Naive thymus-derived CD4-positive, alpha-beta T cell (primary cell): ENCODE measurements at regions not wholly inside any gene's neighbourhood (a gene's known extent, or its start where the extent isn't known, plus 50 kb on each side); places are given as distances from the start of the nearest gene placed in this dataset.
A peak's percentile ranks its signal among the peaks of the same experiment; 100 is the strongest.

Experiments used
- ATAC-seq: fragments of 150-1000 bp; cut with Tn5 transposase; 2 replicates; pipeline ENCODE4 v1.10.0; 2021; ENCODE audit warnings: mild to moderate bottlenecking, moderate library complexity
- CTCF ChIA-PET: fragments of 350-600 bp; sonication (Branson Sonifier 250); formaldehyde crosslinking; loops from one replicate; lab custom pipeline; 2021; ENCODE audit warnings: antibody characterized with exemption; lab: Charles Lee
- POLR2A ChIA-PET: fragments of 350-600 bp; sonication (Branson Sonifier 250); formaldehyde crosslinking; loops from one replicate; lab custom pipeline; 2021; ENCODE audit warnings: antibody characterized with exemption, inconsistent platforms; lab: Charles Lee
- DNase-seq, 9 donors: peaks; one replicate each; pipeline versions ENCODE4 v3.0.0 to v3.0.0-alpha.2; 2020 to 2022; ENCODE audit warnings: mixed read lengths in 1 of 9
- H3K27ac ChIP-seq: one replicate; pipeline ENCODE4 v1.7.0; 2013; ENCODE audit warnings: mild to moderate bottlenecking, low read depth, low read length, moderate library complexity
- H3K27me3 ChIP-seq, 2 donors: one replicate each; pipeline ENCODE4 v1.7.0; 2013; ENCODE audit warnings: low read length in 2 of 2, mild to moderate bottlenecking in 2 of 2, moderate library complexity in 2 of 2; ENCODE audit not compliant: control insufficient read depth in 2 of 2, insufficient read depth in 2 of 2
- H3K36me3 ChIP-seq, 3 experiments: 1 replicate in 2 of 3; 2 replicates in 1 of 3; pipeline ENCODE4 v1.7.0; 2013; ENCODE audit warnings: low read length in 3 of 3, mild to moderate bottlenecking in 3 of 3, moderate library complexity in 1 of 3; ENCODE audit not compliant: insufficient read depth in 3 of 3, control insufficient read depth in 2 of 3
- H3K4me1 ChIP-seq, 2 donors: one replicate each; pipeline ENCODE4 v1.7.0; 2013; ENCODE audit warnings: low read length in 2 of 2, mild to moderate bottlenecking in 2 of 2, moderate library complexity in 1 of 2; ENCODE audit not compliant: control insufficient read depth in 2 of 2, insufficient read depth in 2 of 2
- H3K4me3 ChIP-seq: 2 replicates; pipeline ENCODE4 v1.7.0; 2013; ENCODE audit warnings: mild to moderate bottlenecking, low read length
- H3K9me3 ChIP-seq, 3 experiments: 1 replicate in 2 of 3; 2 replicates in 1 of 3; pipeline ENCODE4 v1.7.0; 2013; ENCODE audit warnings: low read length in 3 of 3; ENCODE audit not compliant: control insufficient read depth in 2 of 3
- H3K27ac Mint-ChIP-seq, 9 donors: one replicate each; pipeline ENCODE4 v1.8.0; 2020 to 2022; ENCODE audit warnings: mixed read lengths in 9 of 9, mild to moderate bottlenecking in 8 of 9, moderate library complexity in 5 of 9, inconsistent platforms in 2 of 9
- H3K27me3 Mint-ChIP-seq, 5 donors: one replicate each; pipeline ENCODE4 v1.8.0; 2021 to 2022; ENCODE audit warnings: mixed read lengths in 5 of 5, mild to moderate bottlenecking in 1 of 5
- H3K36me3 Mint-ChIP-seq, 5 donors: one replicate each; pipeline ENCODE4 v1.8.0; 2020 to 2022; ENCODE audit warnings: mixed read lengths in 5 of 5, mild to moderate bottlenecking in 3 of 5, inconsistent platforms in 1 of 5
- H3K4me1 Mint-ChIP-seq, 7 donors: one replicate each; pipeline ENCODE4 v1.8.0; 2020 to 2022; ENCODE audit warnings: mixed read lengths in 7 of 7, mild to moderate bottlenecking in 3 of 7, inconsistent platforms in 1 of 7
- H3K4me3 Mint-ChIP-seq, 10 donors: one replicate each; pipeline ENCODE4 v1.8.0; 2020 to 2022; ENCODE audit warnings: mild to moderate bottlenecking in 10 of 10, mixed read lengths in 10 of 10, moderate library complexity in 6 of 10, inconsistent platforms in 2 of 10
- H3K9me3 Mint-ChIP-seq, 11 donors: one replicate each; pipeline ENCODE4 v1.8.0; 2020 to 2022; ENCODE audit warnings: mixed read lengths in 11 of 11, mild to moderate bottlenecking in 4 of 11, inconsistent platforms in 1 of 11, moderate library complexity in 1 of 11
- intact Hi-C, 2 donors: fragments of 100-400 bp; cut with micrococcal nuclease; formaldehyde crosslinking; loops; one replicate each; pipeline ENCODE4 v1.15.1; 2023

DNA sequence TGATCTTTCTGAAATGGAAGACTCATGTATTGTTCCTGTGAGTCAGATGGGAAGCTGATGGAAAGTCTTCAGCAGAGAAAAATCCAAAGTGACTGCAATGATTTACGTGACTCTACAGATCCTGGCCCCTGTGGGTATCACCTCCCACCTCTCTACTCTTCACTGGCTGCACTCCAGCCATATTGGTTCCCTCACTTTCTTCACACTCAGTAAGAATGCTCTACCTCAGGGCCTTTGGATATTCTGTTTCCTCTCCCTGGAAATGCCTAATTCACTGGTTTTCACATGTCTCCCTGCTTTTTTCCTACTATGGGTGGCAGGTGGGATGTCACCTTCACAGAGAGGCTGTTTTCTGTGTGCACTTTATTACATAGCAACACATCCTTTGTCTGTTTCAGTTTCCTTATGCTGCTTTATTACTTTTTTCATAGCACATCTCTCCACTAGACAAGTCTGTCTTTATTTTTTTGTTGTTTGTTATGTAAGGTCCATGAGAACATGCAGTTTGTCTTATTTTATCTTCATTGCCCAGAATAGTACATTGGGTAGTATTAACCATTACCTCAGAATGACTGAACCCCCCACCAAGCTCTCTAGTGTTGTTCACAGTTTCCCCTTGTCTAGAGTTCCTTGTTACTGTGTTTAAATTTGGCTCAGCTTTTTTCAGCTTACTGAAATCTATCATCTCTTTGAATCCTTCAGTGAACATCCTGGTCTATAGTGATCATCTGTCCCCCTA lies 57.6 kb upstream of the CLNK start:
- ChIA-PET POLR2A (interaction anchor here (0.5 kb wide), 1 partner anchor 83 kb away, joined by 4 read pairs; no protein-coding TSS in a partner anchor), CTCF (interaction anchor here (0.6 kb wide), 1 partner anchor 226 kb away, joined by 3 read pairs; no protein-coding TSS in a partner anchor)
- H3K27me3 ChIP-seq: no peaks in the 10 kb centered on the region
- H3K27ac ChIP-seq: no peak overlapping the region
- DNase-seq (no peak), ATAC-seq (no peak)
- H3K4me3 ChIP-seq: no peak overlapping the region
- intact Hi-C loops: no loop called here
- H3K36me3 ChIP-seq: no peaks in the 10 kb centered on the region
- H3K9me3 ChIP-seq: no peaks in the 10 kb centered on the region
- Mint-ChIP-seq H3K27me3 (peaks cover 0 to 6% (median 0%) of the 10 kb centered on the region in 5 donors), H3K4me3 (no peak overlapping the region), H3K4me1 (peaks cover 0 to 7% (median 0%) of the 10 kb centered on the region in 7 donors), H3K9me3 (peaks cover 0 to 2% (median 0%) of the 10 kb centered on the region in 11 donors), H3K27ac (no peak overlapping the region), H3K36me3 (peaks cover 0 to 2% (median 0%) of the 10 kb centered on the region in 5 donors)
- no peaks in the 10 kb centered on the region for H3K4me1 ChIP-seq

DNA sequence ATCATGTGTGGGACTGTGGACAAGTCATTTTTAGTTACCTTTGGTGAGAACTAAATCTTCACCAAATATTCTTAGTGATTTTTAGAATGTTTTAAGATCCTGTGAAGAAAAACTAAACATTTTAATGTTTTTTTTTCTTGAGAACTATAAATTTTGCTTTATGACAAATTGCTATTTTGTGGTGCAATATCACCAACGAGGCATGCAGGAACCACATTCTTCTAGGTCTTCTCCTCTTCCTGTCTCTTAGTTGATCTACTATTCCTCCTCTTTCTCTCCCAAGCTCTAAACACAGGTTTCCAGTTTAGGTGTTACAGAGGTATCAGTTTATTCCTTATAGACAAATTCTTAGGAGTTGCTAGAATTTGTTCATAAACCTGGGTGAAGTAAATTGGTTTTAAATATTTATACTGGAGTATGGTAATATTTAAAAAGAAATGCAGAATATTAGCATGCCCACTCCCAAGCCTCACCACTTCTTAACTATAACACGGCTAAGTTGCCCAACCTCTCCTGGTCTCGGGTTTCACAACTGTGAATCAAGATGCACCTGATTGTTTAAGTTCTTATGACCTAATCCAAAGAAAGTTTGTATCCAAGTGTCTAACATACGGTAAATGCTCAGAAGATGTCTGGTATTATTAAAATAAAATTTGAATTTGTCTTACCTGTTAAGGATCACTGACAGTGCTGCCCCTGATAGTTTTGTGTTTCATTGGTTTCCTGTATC lies 56.5 kb upstream of the CLNK start:
- no peak overlapping the region for H3K4me3 ChIP-seq
- no peaks in the 10 kb centered on the region for H3K9me3 ChIP-seq
- no peak for ATAC-seq
- H3K27ac Mint-ChIP-seq: no peak overlapping the region
- H3K36me3 ChIP-seq: no peaks in the 10 kb centered on the region
- CTCF ChIA-PET: no interaction called here
- no peak for DNase-seq
- no peak overlapping the region for H3K4me3 Mint-ChIP-seq
- H3K4me1 Mint-ChIP-seq: peaks cover 0 to 7% (median 0%) of the 10 kb centered on the region in 7 donors
- no peak overlapping the region for H3K27ac ChIP-seq
- peaks cover 0 to 5% (median 0%) of the 10 kb centered on the region in 11 donors for H3K9me3 Mint-ChIP-seq
- peaks cover 0 to 2% (median 0%) of the 10 kb centered on the region in 5 donors for H3K36me3 Mint-ChIP-seq
- POLR2A ChIA-PET: no interaction called here
- H3K27me3 ChIP-seq: no peaks in the 10 kb centered on the region
- no peaks in the 10 kb centered on the region for H3K4me1 ChIP-seq
- intact Hi-C loops: no loop called here
- peaks cover 0 to 10% (median 0%) of the 10 kb centered on the region in 5 donors for H3K27me3 Mint-ChIP-seq

DNA sequence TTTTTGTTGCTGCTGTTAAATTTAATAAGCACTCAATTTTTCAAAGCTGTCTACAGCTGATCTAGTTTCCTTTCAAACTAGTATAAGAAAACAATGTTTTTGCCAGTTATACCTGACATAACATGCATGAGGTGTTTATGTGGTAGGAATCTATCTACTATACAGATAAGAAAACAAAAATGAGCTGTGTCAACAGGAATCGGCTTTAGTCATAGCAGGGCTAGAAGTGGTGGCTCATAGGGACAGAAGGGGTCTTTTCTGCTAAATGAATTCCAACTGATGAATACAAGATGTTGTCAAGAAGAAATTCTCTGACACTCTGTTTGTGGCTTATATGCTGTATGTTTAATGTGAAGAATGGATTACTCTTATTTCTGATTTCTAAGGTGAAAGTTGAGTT lies 55.7 kb upstream of the CLNK start:
- Histone ChIP-seq H3K27ac (no peak overlapping the region), H3K9me3 (no peaks in the 10 kb centered on the region)

DNA sequence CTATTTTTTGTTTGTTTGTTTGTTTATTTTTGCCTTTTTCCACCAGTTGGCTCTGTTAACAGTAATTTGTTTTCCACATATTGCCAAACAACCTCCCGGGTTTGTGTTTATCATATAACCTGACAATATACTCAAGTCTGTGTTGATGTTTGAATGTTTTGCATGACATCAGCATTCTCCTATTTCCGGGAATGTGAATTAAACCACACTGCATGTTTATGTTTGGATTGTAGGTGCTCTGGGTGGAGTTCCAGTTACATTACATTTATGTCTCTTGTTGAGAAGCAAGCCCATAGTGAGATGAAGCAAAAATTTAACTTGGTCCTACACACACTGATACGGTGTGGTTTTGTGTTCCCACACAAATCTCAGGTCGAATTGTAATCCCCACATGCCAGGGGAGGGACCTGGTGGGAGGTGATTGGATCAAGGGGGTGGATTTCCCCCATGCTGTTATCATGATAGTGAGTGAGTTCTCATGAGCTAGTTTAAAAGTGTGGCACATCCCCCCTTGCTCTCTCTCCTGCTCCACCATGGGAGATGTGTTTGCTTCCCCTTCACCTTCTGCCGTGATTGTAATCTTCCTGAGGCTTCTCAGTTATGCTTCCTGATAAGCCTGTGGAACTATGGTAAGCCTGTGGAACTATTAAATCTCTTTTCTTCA lies 54.4 kb upstream of the CLNK start:
- H3K27ac ChIP-seq: no peak overlapping the region

More for the DNA sequence above, 55.7 kb upstream of the CLNK start:
- Mint-ChIP-seq H3K27ac (peak overlapping the region in 1 of 9 donors; percentile 6), H3K4me1 (peaks cover 0 to 7% (median 0%) of the 10 kb centered on the region in 7 donors), H3K4me3 (no peak overlapping the region), H3K9me3 (peaks cover 0 to 5% (median 0%) of the 10 kb centered on the region in 11 donors), H3K36me3 (peaks cover 0 to 2% (median 0%) of the 10 kb centered on the region in 5 donors), H3K27me3 (peaks cover 0 to 10% (median 0%) of the 10 kb centered on the region in 5 donors)
- no peaks in the 10 kb centered on the region for H3K4me1 ChIP-seq
- ChIA-PET CTCF (interaction anchor here (0.6 kb wide), 1 partner anchor 9 kb away, joined by 3 read pairs; no protein-coding TSS in a partner anchor), POLR2A (no interaction called here)
- no peaks in the 10 kb centered on the region for H3K36me3 ChIP-seq
- no peak for DNase-seq
- ATAC-seq: no peak
- H3K27me3 ChIP-seq: no peaks in the 10 kb centered on the region
- no peak overlapping the region for H3K4me3 ChIP-seq
- intact Hi-C loops: no loop called here

DNA sequence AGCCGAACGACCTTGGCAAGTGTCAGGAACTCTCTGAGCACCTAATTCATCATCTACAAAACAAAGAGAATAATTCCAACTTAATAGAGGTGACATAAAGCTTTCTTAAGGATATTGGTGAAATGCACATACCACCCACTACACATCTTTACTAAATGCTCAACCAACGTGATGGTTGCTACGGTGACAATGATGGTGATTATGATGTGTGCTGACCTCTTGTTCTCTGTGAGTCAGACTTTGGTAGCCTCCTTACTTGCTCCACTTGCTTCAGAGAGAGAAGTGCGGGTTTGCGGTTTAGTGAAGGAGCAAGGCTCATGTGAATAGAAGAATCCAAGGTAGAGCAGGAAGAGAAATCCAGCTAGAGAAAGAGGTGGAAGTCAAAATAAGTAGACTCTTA lies 52.8 kb upstream of the CLNK start:
- Histone ChIP-seq H3K9me3 (no peaks in the 10 kb centered on the region), H3K27me3 (no peaks in the 10 kb centered on the region), H3K4me3 (no peak overlapping the region), H3K4me1 (no peaks in the 10 kb centered on the region), H3K27ac (no peak overlapping the region), H3K36me3 (no peaks in the 10 kb centered on the region)
- Mint-ChIP-seq H3K27ac (no peak overlapping the region), H3K9me3 (peaks cover 0 to 5% (median 0%) of the 10 kb centered on the region in 11 donors), H3K4me3 (no peak overlapping the region), H3K36me3 (peaks cover 0 to 4% (median 0%) of the 10 kb centered on the region in 5 donors), H3K4me1 (peaks cover 3 to 30% (median 8%) of the 10 kb centered on the region in 7 donors), H3K27me3 (peaks cover 0 to 10% (median 0%) of the 10 kb centered on the region in 5 donors)
- ChIA-PET CTCF (no interaction called here), POLR2A (no interaction called here)
- DNase-seq (no peak), ATAC-seq (no peak)
- intact Hi-C loops: no loop called here

More for the DNA sequence above, 54.4 kb upstream of the CLNK start:
- ChIA-PET POLR2A (no interaction called here), CTCF (no interaction called here)
- no peaks in the 10 kb centered on the region for H3K4me1 ChIP-seq
- peaks cover 0 to 3% (median 0%) of the 10 kb centered on the region in 11 donors for H3K9me3 Mint-ChIP-seq
- peaks cover 0 to 10% (median 0%) of the 10 kb centered on the region in 5 donors for H3K27me3 Mint-ChIP-seq
- no peak overlapping the region for H3K4me3 Mint-ChIP-seq
- H3K36me3 ChIP-seq: no peaks in the 10 kb centered on the region
- H3K27me3 ChIP-seq: no peaks in the 10 kb centered on the region
- H3K4me3 ChIP-seq: no peak overlapping the region
- H3K36me3 Mint-ChIP-seq: peaks cover 0 to 2% (median 0%) of the 10 kb centered on the region in 5 donors
- no peaks in the 10 kb centered on the region for H3K9me3 ChIP-seq
- no peak for DNase-seq
- no peak overlapping the region for H3K27ac Mint-ChIP-seq
- intact Hi-C loops: no loop called here
- no peak for ATAC-seq
- peaks cover 0 to 17% (median 0%) of the 10 kb centered on the region in 7 donors for H3K4me1 Mint-ChIP-seq

DNA sequence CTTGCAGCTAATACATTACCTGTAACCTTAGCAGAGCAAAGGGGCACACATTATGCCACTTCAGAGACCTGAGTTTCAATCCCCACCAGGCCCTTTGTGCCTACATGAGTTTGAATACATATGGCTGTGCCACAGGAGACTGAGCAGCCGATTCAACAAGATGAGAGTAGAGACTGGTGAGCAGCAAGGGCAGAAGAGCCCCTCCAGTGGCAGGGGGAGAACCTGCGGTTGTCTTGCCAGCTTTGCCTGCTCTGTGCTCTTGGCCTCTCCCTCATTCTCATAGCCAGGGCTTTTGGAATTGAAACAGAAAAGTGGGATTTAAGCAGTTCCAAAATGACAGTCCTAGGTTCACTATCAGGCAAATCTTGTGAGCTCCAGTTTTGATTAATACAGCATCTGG lies 52.3 kb upstream of the CLNK start:
- POLR2A ChIA-PET: no interaction called here
- no peak overlapping the region for H3K27ac ChIP-seq
- no peaks in the 10 kb centered on the region for H3K9me3 ChIP-seq
- Mint-ChIP-seq H3K9me3 (peaks cover 0 to 5% (median 0%) of the 10 kb centered on the region in 11 donors), H3K36me3 (peaks cover 0 to 4% (median 0%) of the 10 kb centered on the region in 5 donors), H3K27me3 (peaks cover 0 to 10% (median 0%) of the 10 kb centered on the region in 5 donors), H3K27ac (no peak overlapping the region), H3K4me3 (no peak overlapping the region), H3K4me1 (peaks cover 3 to 33% (median 8%) of the 10 kb centered on the region in 7 donors)
- CTCF ChIA-PET: no interaction called here
- no peak overlapping the region for H3K4me3 ChIP-seq
- H3K36me3 ChIP-seq: no peaks in the 10 kb centered on the region
- DNase-seq (no peak), ATAC-seq (no peak)
- H3K27me3 ChIP-seq: no peaks in the 10 kb centered on the region
- intact Hi-C loops: no loop called here
- no peaks in the 10 kb centered on the region for H3K4me1 ChIP-seq
